HG03060 (cell line): ENCODE measurements at regions not wholly inside any gene's neighbourhood (a gene's known extent, or its start where the extent isn't known, plus 50 kb on each side); places are given as distances from the start of the nearest gene placed in this dataset.

Source experiments
- ATAC-seq: cut with Tn5 transposase; IDR thresholded peaks from one replicate; pipeline ENCODE4 v1.9.1; 2021; ENCODE audit warnings: low read depth, moderate number of reproducible peaks; ENCODE audit not compliant: unreplicated experiment

DNA sequence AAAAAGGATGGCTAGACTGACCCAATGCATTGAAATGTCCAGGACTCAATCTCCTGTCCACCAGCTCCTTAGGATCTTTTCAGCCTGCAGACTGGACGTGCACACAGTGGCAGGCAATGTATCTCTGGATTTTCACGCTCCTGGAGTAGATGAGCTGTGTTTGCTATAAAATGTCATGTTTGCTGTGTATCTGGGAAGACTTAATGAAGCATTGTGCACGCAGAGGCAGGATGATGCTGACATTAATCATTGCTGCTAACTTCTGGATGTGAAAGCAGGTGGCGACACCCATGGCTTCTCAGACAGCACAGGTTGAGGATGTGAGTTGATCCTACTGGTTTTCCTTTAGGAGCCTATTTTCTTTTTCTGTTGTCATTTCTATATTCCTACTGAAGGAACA is 133.1 kb upstream of the PCSK2 start:
- ATAC-seq: no peak

GRCh38 chr20:17097603-17098002 is 129.2 kb upstream of the PCSK2 start:
- no peak for ATAC-seq

- no peak for ATAC-seq
These were observed 126.3 kb upstream of the PCSK2 start for GRCh38 chr20:17100506-17100905.

GRCh38 chr20:17107127-17107526 is 119.7 kb upstream of the PCSK2 start:
- ATAC-seq: no peak

GRCh38 chr20:17108896-17109295 is 117.9 kb upstream of the PCSK2 start:
- no peak for ATAC-seq

- ATAC-seq: no peak
These were observed 117.5 kb upstream of the PCSK2 start for GRCh38 chr20:17109307-17109706.

DNA sequence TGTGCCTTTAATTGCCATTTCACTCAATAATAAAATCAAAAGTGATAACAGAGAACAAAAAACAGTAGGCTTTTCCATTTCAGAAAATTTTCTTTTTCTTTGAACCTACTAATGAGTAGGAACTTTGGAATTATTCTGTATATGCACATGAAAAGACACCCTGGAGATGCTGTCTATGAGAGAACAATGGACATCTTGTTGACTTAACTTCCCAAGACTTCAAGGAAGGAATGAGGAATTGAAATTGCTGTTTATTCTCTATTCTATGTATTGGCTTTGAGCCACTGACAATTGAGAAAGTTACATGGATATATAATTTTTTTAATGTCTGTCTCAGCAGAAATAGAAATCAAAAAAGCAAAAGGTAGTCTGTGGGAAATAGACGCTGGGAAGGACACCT is 98.6 kb upstream of the PCSK2 start:
- no peak for ATAC-seq

DNA sequence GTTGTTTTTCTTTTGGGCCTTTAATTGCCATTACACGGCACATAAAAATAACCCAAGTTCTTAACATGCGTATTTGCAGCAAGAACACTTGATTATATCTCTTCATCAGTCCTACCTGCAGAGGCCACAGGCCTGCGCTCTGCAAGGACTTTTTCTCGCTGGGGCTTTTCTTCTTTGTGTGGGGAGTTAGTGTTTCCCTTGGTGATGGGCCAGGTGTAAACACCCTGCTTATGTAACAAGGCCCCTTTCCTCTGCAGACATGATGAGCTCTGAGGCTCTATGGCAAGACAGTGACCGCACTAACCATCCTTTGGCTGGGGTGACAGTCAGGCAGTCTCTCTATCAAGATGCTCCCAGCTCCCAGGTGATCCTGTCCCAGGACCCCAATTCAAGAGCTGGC is 97.8 kb upstream of the PCSK2 start:
- no peak for ATAC-seq

- ATAC-seq: no peak
These were observed 89.1 kb upstream of the PCSK2 start for GRCh38 chr20:17137692-17138091.

GRCh38 chr20:17138237-17138636 is 88.6 kb upstream of the PCSK2 start:
- ATAC-seq: no peak

DNA sequence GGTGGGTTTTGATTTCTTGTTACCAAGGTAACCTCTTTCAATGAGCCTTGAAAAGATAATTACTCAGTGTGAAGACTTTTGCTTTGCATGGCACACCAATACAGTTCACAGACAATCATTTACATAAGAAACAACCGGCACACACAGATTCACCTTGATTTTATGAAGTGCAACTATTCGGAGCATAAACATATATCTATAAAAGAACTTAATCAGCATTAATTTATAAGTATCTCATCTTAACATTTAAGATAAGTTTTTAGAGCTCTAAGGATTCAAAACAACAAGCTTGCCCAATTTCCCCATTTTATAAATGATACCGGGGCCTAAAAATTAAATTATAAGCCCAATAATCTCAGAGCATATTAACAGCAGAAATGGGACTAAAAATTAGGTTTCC is 85.9 kb upstream of the PCSK2 start:
- ATAC-seq: no peak

DNA sequence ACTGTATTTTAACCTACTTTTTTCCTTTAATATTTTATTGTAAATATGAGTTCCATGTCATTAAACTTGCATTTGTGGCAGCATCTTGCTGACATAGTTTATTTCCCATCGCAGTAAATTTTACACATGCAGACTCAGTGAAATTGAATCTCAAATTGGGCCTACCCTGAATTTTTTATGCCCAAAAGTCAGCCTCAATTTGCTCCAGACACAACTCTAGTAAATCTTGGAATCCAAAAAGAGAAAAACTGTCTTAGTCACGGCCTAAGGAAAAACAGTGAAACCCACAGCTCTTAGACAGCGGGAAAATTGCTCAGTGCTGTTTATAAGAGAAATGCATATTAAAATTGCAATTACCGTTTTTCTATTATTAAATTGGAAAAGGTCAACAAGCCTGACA is 85.3 kb upstream of the PCSK2 start:
- ATAC-seq: no peak

GRCh38 chr20:17142666-17143065 is 84.2 kb upstream of the PCSK2 start:
- no peak for ATAC-seq

- no peak for ATAC-seq
These were observed 76.0 kb upstream of the PCSK2 start for GRCh38 chr20:17150858-17151257.

GRCh38 chr20:17155401-17155800 is 71.4 kb upstream of the PCSK2 start:
- ATAC-seq: no peak

GRCh38 chr20:17158701-17159100 is 68.1 kb upstream of the PCSK2 start:
- ATAC-seq: no peak

DNA sequence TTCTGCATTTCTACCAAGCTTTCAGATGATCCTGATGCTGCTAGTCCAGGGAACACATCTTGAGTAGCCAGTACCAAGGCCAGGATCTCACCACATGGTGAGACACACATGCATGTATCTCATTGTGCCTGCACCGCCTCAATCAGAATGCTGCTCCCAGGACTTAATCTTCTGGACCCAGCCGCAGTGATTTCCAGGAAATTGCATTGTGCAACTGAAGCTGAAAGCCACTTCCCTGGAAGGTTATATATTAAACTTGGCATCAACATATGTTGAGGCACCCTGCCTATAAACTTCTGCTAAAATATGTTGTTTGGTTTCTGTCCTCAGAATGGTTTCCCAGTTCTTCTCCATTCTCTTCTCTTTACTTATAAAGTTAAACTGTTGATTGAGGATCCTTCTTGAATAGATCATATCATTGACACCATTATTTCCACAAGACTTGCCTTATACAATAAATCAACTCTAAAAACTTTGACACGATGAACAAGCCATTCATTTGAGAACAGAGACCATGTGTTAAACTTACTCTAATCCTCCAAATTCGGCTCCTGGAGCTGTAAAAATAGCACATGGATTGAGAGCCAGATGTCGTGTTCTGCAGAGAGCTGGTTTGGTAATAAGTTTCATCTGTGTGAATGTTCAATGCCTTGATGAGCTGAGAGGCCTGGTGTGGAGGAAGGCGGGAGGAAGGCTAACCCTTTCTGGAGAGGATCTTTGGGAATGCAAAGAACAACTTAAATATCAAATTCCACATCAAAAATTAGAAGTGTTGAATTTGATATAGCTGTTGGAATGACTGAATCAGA is 65.0 kb upstream of the PCSK2 start:
- no peak for ATAC-seq

- no peak for ATAC-seq
These were observed 58.7 kb upstream of the PCSK2 start for GRCh38 chr20:17168026-17168612.

- ATAC-seq: no peak
These were observed 57.2 kb upstream of the PCSK2 start for GRCh38 chr20:17169585-17170136.

GRCh38 chr20:17171746-17172280 is 55.0 kb upstream of the PCSK2 start:
- ATAC-seq: no peak

DNA sequence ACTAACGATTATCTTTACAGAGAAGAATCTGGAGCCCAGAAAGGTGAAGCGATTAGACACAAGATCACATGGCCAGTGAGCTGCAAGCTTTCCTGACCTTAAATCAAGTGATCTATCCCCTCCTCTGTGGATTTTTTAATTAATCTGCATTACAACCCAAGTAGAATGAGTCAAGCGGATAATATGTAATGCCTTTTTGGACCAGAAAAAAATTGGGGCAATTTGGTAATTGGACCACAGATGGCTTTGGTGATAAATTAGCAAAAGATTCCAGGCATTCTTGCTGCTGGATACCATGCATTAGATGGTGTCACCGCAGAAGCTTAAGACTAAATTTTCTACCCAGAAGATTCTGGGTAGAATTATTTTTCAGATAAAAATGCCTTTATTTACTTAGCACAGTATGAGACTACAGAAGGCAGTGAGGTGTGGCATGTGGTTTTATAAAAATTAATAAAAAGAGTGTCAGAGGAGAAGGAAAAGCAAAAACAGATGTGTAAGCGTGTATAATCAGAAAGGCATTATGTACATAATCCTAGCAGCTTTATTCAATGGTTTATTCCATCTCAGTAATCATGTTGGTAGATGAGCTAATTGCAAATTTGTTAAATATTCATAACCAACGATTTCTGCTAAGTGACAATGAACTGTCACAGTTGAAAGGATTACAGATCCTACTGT is 53.9 kb upstream of the PCSK2 start:
- no peak for ATAC-seq
